Fibroblast of lung (primary cell): ENCODE measurements at regions not wholly inside any gene's neighbourhood (a gene's known extent, or its start where the extent isn't known, plus 50 kb on each side); places are given as distances from the start of the nearest gene placed in this dataset.
"Not testable (repeated sequence)": the region's sequence is repeated elsewhere in the genome, so short reads cannot be mapped to it uniquely, and the experiment has no call there.

ENCODE experiments used
- CTCF ChIP-seq, 2 donors: IDR thresholded peaks in 1 of 2; conservative IDR thresholded peaks in 1 of 2; 1 replicate in 1 of 2; 2 replicates in 1 of 2; pipeline ENCODE4 v1.5.1; 2011 to 2012; ENCODE audit warnings: low read length in 2 of 2, control low read depth in 1 of 2, inconsistent platforms in 1 of 2, low read depth in 1 of 2, mild to moderate bottlenecking in 1 of 2
- EZH2 ChIP-seq: IDR thresholded peaks from 2 replicates; pipeline ENCODE4 v1.5.1; 2012; ENCODE audit warnings: low read length, control low read depth, mild to moderate bottlenecking; ENCODE audit errors: missing control alignments

- not testable (repeated sequence) for TF ChIP-seq EZH2; CTCF (conservative IDR thresholded peaks at IDR 0.05 in 1 of 2, IDR thresholded peaks at IDR 0.05 in 1 of 2; ENCODE audit: low read depth in 1 of 2, low read length in 2 of 2)
Observed at GRCh38 chr4:83903740-83904139, 367.8 kb downstream of the GPAT3 start.
